Keratinocyte (primary cell): ENCODE measurements at regions not wholly inside any gene's neighbourhood (a gene's known extent, or its start where the extent isn't known, plus 50 kb on each side); places are given as distances from the start of the nearest gene placed in this dataset.

Experiments used
- DNase-seq: peaks from one replicate; pipeline ENCODE4 v3.0.0-alpha.2; 2011; ENCODE audit warnings: low read depth, missing footprints, low spot score
- FAIRE-seq: peaks from 2 replicates; lab custom pipeline; 2011; peaks lifted over from hg19 to GRCh38; lab: Jason Lieb, UNC
- H2AFZ ChIP-seq: 2 replicates; pipeline ENCODE4 v1.6.0; 2012; ENCODE audit warnings: low read length, control low read depth, inconsistent platforms; ENCODE audit not compliant: control insufficient read depth
- H3K27ac ChIP-seq: 2 replicates; pipeline ENCODE4 v1.5.1; 2011; ENCODE audit warnings: low read length; ENCODE audit not compliant: control insufficient read depth, insufficient read depth
- H3K27me3 ChIP-seq: 3 replicates; pipeline ENCODE4 v1.6.0; 2011; ENCODE audit warnings: low read length; ENCODE audit not compliant: control insufficient read depth, insufficient read depth; ENCODE audit errors: extremely low read depth
- H3K36me3 ChIP-seq, 2 experiments: 2 replicates in 1 of 2; 3 replicates in 1 of 2; pipeline ENCODE4 v1.5.1; 2011; ENCODE audit warnings: low read length in 2 of 2, mild to moderate bottlenecking in 1 of 2; ENCODE audit not compliant: control insufficient read depth in 2 of 2, insufficient read depth in 2 of 2; ENCODE audit errors: extremely low read depth in 1 of 2
- H3K4me1 ChIP-seq: 3 replicates; pipeline ENCODE4 v1.5.1; 2011; ENCODE audit warnings: low read length; ENCODE audit not compliant: control insufficient read depth, insufficient read depth; ENCODE audit errors: extremely low read depth
- H3K4me2 ChIP-seq: 3 replicates; pipeline ENCODE4 v1.6.0; 2011; ENCODE audit warnings: low read depth, low read length; ENCODE audit not compliant: control insufficient read depth, insufficient read depth; ENCODE audit errors: extremely low read depth
- H3K4me3 ChIP-seq, 3 experiments: fragments of 200-600 bp in 1 of 3; sonication (generic) in 1 of 3; 2 replicates in 2 of 3; 3 replicates in 1 of 3; pipeline ENCODE4 v1.5.1; 2011 to 2016; ENCODE audit warnings: low read length in 3 of 3, mild to moderate bottlenecking in 3 of 3, control low read depth in 2 of 3, inconsistent platforms in 1 of 3, low read depth in 1 of 3, mixed read lengths in 1 of 3, mixed run types in 1 of 3, moderate library complexity in 1 of 3; ENCODE audit not compliant: control insufficient read depth in 2 of 3, insufficient read depth in 2 of 3; ENCODE audit errors: extremely low read depth in 1 of 3
- H3K79me2 ChIP-seq: 2 replicates; pipeline ENCODE4 v1.6.0; 2012; ENCODE audit warnings: low read length; ENCODE audit not compliant: control insufficient read depth, insufficient read depth
- H3K9ac ChIP-seq: 3 replicates; pipeline ENCODE4 v1.6.0; 2011; ENCODE audit warnings: low read length; ENCODE audit not compliant: control insufficient read depth, insufficient read depth; ENCODE audit errors: extremely low read depth
- H3K9me1 ChIP-seq: 3 replicates; pipeline ENCODE4 v1.6.0; 2011; ENCODE audit warnings: low read length; ENCODE audit not compliant: control insufficient read depth, insufficient read depth; ENCODE audit errors: extremely low read depth
- H3K9me3 ChIP-seq: 2 replicates; pipeline ENCODE4 v1.5.1; 2012; ENCODE audit warnings: low read depth, low read length; ENCODE audit not compliant: control insufficient read depth
- H4K20me1 ChIP-seq: 3 replicates; pipeline ENCODE4 v1.6.0; 2011; ENCODE audit warnings: low read length; ENCODE audit not compliant: control insufficient read depth, insufficient read depth; ENCODE audit errors: extremely low read depth
- CTCF ChIP-seq, 3 experiments: IDR thresholded peaks in 1 of 3; conservative IDR thresholded peaks in 1 of 3; optimal IDR thresholded peaks in 1 of 3; 2 replicates in 2 of 3; 3 replicates in 1 of 3; pipeline versions ENCODE3 to v1.5.1; 2011; ENCODE audit warnings: low read length in 3 of 3, mild to moderate bottlenecking in 3 of 3, moderate library complexity in 2 of 3, control low read depth in 1 of 3, inconsistent platforms in 1 of 3; ENCODE audit not compliant: insufficient read depth in 2 of 3; ENCODE audit errors: extremely low read depth in 1 of 3
- EZH2 ChIP-seq: IDR thresholded peaks from one replicate; pipeline ENCODE4 v1.6.1; 2012; ENCODE audit warnings: inconsistent platforms, mild to moderate bottlenecking, low read length, moderate library complexity
- dilution Hi-C: fragments of 300-500 bp; cut with MboI; formaldehyde crosslinking; loops from one replicate; pipeline ENCODE4 v1.7.0; 2020; ENCODE audit warnings: low sequenced_read_pairs; ENCODE audit not compliant: extremely low pct_ligation_motif_present

DNA sequence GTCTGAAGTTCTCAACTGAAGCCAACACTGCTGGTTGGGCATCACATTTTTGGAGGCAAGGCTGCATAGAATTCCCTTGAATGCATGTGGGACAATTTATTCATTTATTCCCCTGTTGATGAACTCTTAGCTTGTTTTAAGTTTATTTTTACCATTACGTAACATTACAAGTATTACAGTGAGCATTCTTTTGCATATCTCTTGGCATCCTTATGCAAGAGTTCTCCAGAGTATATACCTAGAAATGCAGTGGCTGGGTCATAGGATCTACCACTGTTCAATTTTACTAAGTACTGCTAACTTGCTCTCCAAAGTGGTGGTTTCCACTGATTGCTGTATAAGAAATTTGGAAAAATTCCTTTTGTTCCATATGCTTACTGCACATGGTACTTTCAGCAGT, 66.5 kb downstream of the UCHL1 start:
- dilution Hi-C loops, result no loop called here
- no peaks in the 10 kb centered on the region for H3K27me3 ChIP-seq
- no peak overlapping the region for H3K4me2 ChIP-seq
- no peak overlapping the region for H2AFZ ChIP-seq
- H3K9ac ChIP-seq, result no peak overlapping the region
- no peaks in the 10 kb centered on the region for H3K79me2 ChIP-seq
- H3K9me3 ChIP-seq, result no peaks in the 10 kb centered on the region
- no peaks in the 10 kb centered on the region for H3K36me3 ChIP-seq
- no peak overlapping the region for H3K27ac ChIP-seq
- FAIRE-seq, result no peak
- no peak for TF ChIP-seq CTCF (optimal IDR thresholded peaks at IDR 0.05 in 1 of 3, IDR thresholded peaks at IDR 0.05 in 1 of 3, conservative IDR thresholded peaks at IDR 0.05 in 1 of 3; ENCODE audit: extremely low read depth in 1 of 3, insufficient read depth in 2 of 3, low read length in 3 of 3)
- no peak for TF ChIP-seq EZH2
- no peak overlapping the region for H3K4me3 ChIP-seq
- no peaks in the 10 kb centered on the region for H3K9me1 ChIP-seq
- peaks cover 14% of the 10 kb centered on the region for H3K4me1 ChIP-seq
- DNase-seq, result no peak
- no peaks in the 10 kb centered on the region for H4K20me1 ChIP-seq

- Histone ChIP-seq H3K36me3 (no peaks in the 10 kb centered on the region), H3K79me2 (no peaks in the 10 kb centered on the region), H4K20me1 (no peaks in the 10 kb centered on the region), H3K9me1 (no peaks in the 10 kb centered on the region), H3K4me3 (no peak overlapping the region), H3K9ac (no peak overlapping the region), H3K27me3 (no peaks in the 10 kb centered on the region), H3K27ac (no peak overlapping the region), H2AFZ (no peak overlapping the region), H3K4me2 (no peak overlapping the region), H3K9me3 (no peaks in the 10 kb centered on the region), H3K4me1 (peaks cover 13% of the 10 kb centered on the region)
- DNase-seq, result no peak
- TF ChIP-seq EZH2 (no peak), CTCF (optimal IDR thresholded peaks at IDR 0.05 in 1 of 3, IDR thresholded peaks at IDR 0.05 in 1 of 3, conservative IDR thresholded peaks at IDR 0.05 in 1 of 3; ENCODE audit: extremely low read depth in 1 of 3, insufficient read depth in 2 of 3, low read length in 3 of 3) (no peak)
- no peak for FAIRE-seq
- dilution Hi-C loops, result no loop called here
These were observed 67.0 kb downstream of the UCHL1 start for GRCh38 chr4:41323706-41324105.
